Colonic mucosa (tissue), 4 donors: ENCODE measurements at regions not wholly inside any gene's neighbourhood (a gene's known extent, or its start where the extent isn't known, plus 50 kb on each side); places are given as distances from the start of the nearest gene placed in this dataset.

ENCODE experiments used
- DNase-seq: peaks from one replicate; pipeline ENCODE4 v3.0.0-alpha.2; 2020
- H3K27ac ChIP-seq: fragments of 200-600 bp; one replicate; pipeline ENCODE4 v1.8.0; 2021
- H3K27me3 ChIP-seq: fragments of 200-600 bp; one replicate; pipeline ENCODE4 v1.8.0; 2021
- H3K36me3 ChIP-seq: fragments of 200-600 bp; one replicate; pipeline ENCODE4 v1.8.0; 2021
- H3K4me1 ChIP-seq: fragments of 200-600 bp; one replicate; pipeline ENCODE4 v1.8.0; 2021; ENCODE audit warnings: mild to moderate bottlenecking
- H3K4me3 ChIP-seq: fragments of 200-600 bp; one replicate; pipeline ENCODE4 v1.8.0; 2021
- H3K9ac ChIP-seq, 2 donors: one replicate each; pipeline ENCODE4 v1.7.0; 2013; ENCODE audit warnings: control low read depth in 2 of 2, low read depth in 2 of 2, low read length in 2 of 2
- H3K9me3 ChIP-seq: fragments of 200-600 bp; one replicate; pipeline ENCODE4 v1.8.0; 2021
- CTCF ChIP-seq: fragments of 200-600 bp; IDR thresholded peaks from one replicate; pipeline ENCODE4 v1.8.0; 2022; ENCODE audit warnings: antibody characterized with exemption, mild to moderate bottlenecking
- intact Hi-C: fragments of 100-400 bp; cut with DNase I; formaldehyde crosslinking; loops from one replicate; pipeline ENCODE4 v1.14.1; 2022
- donor health status: healthy.
- donor health status: DM: no; HTN: no; CAD: no.
- donor health status: DM: no; HTN: no; CAD: no.

- Histone ChIP-seq H3K27me3 (no peaks in the 10 kb centered on the region), H3K9ac (no peak overlapping the region), H3K4me1 (no peaks in the 10 kb centered on the region), H3K27ac (no peak overlapping the region), H3K9me3 (no peaks in the 10 kb centered on the region), H3K36me3 (no peaks in the 10 kb centered on the region), H3K4me3 (no peak overlapping the region)
- no peak for DNase-seq
- intact Hi-C loops: no loop called here
- no peak for TF ChIP-seq CTCF
Measured at GRCh38 chr12:74885775-74886174, 323.9 kb downstream of the KCNC2 start.

- DNase-seq: no peak
- no peak overlapping the region for H3K27ac ChIP-seq
- H3K9ac ChIP-seq: no peak overlapping the region
- no peaks in the 10 kb centered on the region for H3K9me3 ChIP-seq
- H3K4me1 ChIP-seq: no peaks in the 10 kb centered on the region
- no peak overlapping the region for H3K4me3 ChIP-seq
- no peaks in the 10 kb centered on the region for H3K27me3 ChIP-seq
- no peaks in the 10 kb centered on the region for H3K36me3 ChIP-seq
- intact Hi-C loops: no loop called here
- no peak for TF ChIP-seq CTCF
Measured at GRCh38 chr12:74889073-74889472, 320.6 kb downstream of the KCNC2 start.

- TF ChIP-seq CTCF: no peak
- no peaks in the 10 kb centered on the region for H3K36me3 ChIP-seq
- no peaks in the 10 kb centered on the region for H3K4me1 ChIP-seq
- no peak for DNase-seq
- H3K9me3 ChIP-seq: no peaks in the 10 kb centered on the region
- no peak overlapping the region for H3K4me3 ChIP-seq
- no peaks in the 10 kb centered on the region for H3K27me3 ChIP-seq
- intact Hi-C loops: no loop called here
- no peak overlapping the region for H3K27ac ChIP-seq
- H3K9ac ChIP-seq: no peak overlapping the region
Measured at GRCh38 chr12:74889563-74890236, 319.9 kb downstream of the KCNC2 start.

GRCh38 chr12:74890237-74890599 lies 319.4 kb downstream of the KCNC2 start:
- DNase-seq: no peak
- Histone ChIP-seq H3K27ac (no peak overlapping the region), H3K9me3 (no peaks in the 10 kb centered on the region), H3K9ac (no peak overlapping the region), H3K4me3 (no peak overlapping the region), H3K36me3 (no peaks in the 10 kb centered on the region), H3K4me1 (no peaks in the 10 kb centered on the region), H3K27me3 (no peaks in the 10 kb centered on the region)
- intact Hi-C loops: no loop called here
- TF ChIP-seq CTCF: no peak

- Histone ChIP-seq H3K27me3 (no peaks in the 10 kb centered on the region), H3K36me3 (no peaks in the 10 kb centered on the region), H3K4me3 (no peak overlapping the region), H3K27ac (no peak overlapping the region), H3K9ac (no peak overlapping the region), H3K9me3 (no peaks in the 10 kb centered on the region), H3K4me1 (no peaks in the 10 kb centered on the region)
- DNase-seq: no peak
- intact Hi-C loops: no loop called here
- TF ChIP-seq CTCF: no peak
Measured at GRCh38 chr12:74891083-74891668, 318.5 kb downstream of the KCNC2 start.
